Neural crest cell (in vitro differentiated cells): ENCODE measurements at regions not wholly inside any gene's neighbourhood (a gene's known extent, or its start where the extent isn't known, plus 50 kb on each side); places are given as distances from the start of the nearest gene placed in this dataset.

Experiments
- DNase-seq: peaks from one replicate; pipeline ENCODE4 v3.0.0; 2021; ENCODE audit warnings: low read depth, mixed read lengths, low spot score
- H3K27ac Mint-ChIP-seq: one replicate; pipeline ENCODE4 v1.8.0; 2021; ENCODE audit warnings: mild to moderate bottlenecking, mixed read lengths; ENCODE audit not compliant: unreplicated experiment
- H3K27me3 Mint-ChIP-seq: 2 replicates; pipeline ENCODE4 v1.8.0; 2021; ENCODE audit warnings: low read depth, mild to moderate bottlenecking, mixed read lengths
- H3K36me3 Mint-ChIP-seq: 2 replicates; pipeline ENCODE4 v1.8.0; 2021; ENCODE audit warnings: low read depth, mild to moderate bottlenecking, mixed read lengths
- H3K4me1 Mint-ChIP-seq: 2 replicates; pipeline ENCODE4 v1.8.0; 2021; ENCODE audit warnings: mixed read lengths
- H3K4me3 Mint-ChIP-seq: one replicate; pipeline ENCODE4 v1.8.0; 2021; ENCODE audit warnings: mild to moderate bottlenecking, mixed read lengths
- H3K9me3 Mint-ChIP-seq: 2 replicates; pipeline ENCODE4 v1.8.0; 2021; ENCODE audit warnings: mixed read lengths
- TF ChIP-seq, protein P1 (sequence below): fragments of 200-600 bp; sonication (generic); conservative IDR thresholded peaks from 2 replicates; pipeline ENCODE4 v1.5.0; 2021; ENCODE audit warnings: antibody characterized with exemption, mild to moderate bottlenecking

DNA sequence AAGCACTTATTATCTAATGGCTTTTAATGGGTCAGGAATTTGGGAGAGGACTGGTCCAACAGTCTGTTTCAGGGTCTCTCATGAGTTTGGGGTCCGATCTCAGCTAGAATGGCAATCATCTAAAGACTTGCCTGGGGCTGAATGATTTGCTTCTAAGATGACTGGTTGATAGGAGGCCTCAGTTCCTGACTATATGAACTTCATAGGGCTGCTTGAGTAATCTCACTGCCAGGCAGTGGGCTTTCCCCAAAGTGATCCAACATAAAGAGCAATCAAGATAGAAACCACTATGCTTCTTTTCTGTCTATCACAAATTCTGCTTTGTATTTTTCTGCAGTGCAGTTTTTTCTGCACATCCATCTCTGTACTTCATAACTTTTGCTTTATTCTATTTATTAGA lies 793.5 kb upstream of the CHAC2 start:
- Mint-ChIP-seq H3K27ac (no peak overlapping the region), H3K4me3 (no peak overlapping the region), H3K4me1 (no peaks in the 10 kb centered on the region), H3K27me3 (no peaks in the 10 kb centered on the region), H3K9me3 (no peaks in the 10 kb centered on the region), H3K36me3 (no peaks in the 10 kb centered on the region)
- TF ChIP-seq, protein P1, sequence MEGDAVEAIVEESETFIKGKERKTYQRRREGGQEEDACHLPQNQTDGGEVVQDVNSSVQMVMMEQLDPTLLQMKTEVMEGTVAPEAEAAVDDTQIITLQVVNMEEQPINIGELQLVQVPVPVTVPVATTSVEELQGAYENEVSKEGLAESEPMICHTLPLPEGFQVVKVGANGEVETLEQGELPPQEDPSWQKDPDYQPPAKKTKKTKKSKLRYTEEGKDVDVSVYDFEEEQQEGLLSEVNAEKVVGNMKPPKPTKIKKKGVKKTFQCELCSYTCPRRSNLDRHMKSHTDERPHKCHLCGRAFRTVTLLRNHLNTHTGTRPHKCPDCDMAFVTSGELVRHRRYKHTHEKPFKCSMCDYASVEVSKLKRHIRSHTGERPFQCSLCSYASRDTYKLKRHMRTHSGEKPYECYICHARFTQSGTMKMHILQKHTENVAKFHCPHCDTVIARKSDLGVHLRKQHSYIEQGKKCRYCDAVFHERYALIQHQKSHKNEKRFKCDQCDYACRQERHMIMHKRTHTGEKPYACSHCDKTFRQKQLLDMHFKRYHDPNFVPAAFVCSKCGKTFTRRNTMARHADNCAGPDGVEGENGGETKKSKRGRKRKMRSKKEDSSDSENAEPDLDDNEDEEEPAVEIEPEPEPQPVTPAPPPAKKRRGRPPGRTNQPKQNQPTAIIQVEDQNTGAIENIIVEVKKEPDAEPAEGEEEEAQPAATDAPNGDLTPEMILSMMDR = no peak
- no peak for DNase-seq

DNA sequence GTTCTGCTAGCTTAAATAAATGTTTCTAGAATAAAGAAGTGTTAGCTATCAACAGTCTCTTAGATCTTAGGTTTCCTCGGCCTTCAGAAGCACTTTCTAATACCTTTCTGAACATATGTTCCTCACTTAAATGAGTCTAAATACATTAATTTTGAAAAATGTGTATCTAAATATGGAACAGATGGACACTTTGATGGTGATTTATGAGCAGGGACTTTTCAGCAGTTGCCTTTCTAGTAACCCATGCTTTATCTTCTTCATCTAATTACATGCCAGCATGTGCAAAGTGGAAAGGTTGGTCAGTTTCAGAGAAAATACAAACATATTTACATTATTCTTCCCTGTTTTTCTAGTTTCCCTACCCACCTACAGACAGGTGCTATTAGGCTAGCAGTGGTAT lies 797.0 kb upstream of the CHAC2 start:
- Mint-ChIP-seq H3K27me3 (no peaks in the 10 kb centered on the region), H3K27ac (no peak overlapping the region), H3K9me3 (no peaks in the 10 kb centered on the region), H3K4me1 (peaks cover 2% of the 10 kb centered on the region), H3K4me3 (no peak overlapping the region), H3K36me3 (no peaks in the 10 kb centered on the region)
- TF ChIP-seq, protein P1 = no peak
- DNase-seq = no peak

DNA sequence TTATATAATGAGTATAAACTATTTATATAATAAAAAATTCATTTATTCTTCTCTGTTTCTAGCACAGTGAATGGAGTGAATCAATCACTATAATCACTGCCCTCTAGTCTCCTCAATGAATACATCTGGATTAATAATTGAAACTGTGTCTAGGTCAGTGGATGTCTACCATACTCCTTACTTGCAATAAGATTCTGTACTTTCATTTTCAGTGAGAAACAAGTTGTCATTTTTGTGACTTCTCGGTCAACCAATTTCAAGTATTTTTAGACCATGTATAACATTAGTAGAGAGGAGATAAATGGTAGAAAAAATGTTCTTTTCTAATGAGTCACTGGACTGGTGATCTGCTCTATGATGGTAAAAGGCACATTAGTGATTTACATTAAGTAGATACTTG lies 799.6 kb upstream of the CHAC2 start:
- H3K27ac Mint-ChIP-seq = no peak overlapping the region
- H3K36me3 Mint-ChIP-seq = no peaks in the 10 kb centered on the region
- H3K4me3 Mint-ChIP-seq = no peak overlapping the region

DNA sequence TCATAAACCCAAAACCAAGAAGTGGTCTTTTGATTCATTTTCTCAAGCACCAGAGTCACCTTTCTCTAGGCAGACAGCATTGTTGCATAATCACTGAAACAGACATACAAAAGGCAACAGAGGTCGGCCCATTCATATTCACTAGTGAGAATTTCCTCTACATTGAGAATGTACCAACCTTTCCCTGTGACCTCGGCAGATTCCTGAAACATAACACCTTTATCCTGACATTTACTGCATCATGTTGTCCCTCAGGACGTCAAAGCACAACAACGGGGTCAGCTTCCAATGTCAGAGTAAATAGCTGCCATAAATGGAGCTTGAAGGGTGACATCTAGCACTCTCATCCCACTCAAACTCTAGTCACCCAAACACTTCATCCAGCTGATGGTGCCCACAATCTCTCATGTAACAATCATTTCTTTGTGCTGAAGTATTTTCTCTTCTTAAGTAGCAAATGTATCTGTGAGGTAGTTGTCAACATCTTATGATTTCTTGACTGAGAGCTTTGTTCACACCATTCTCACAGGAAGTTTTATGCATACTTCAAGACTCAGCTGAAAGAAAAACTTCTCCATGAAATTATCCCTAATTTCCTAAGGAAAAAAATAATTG lies 802.6 kb upstream of the CHAC2 start:
- no peak for DNase-seq
- H3K4me1 Mint-ChIP-seq = peaks cover 21% of the 10 kb centered on the region
- peaks cover 2% of the 10 kb centered on the region for H3K9me3 Mint-ChIP-seq
- H3K27ac Mint-ChIP-seq = no peak overlapping the region
- H3K4me3 Mint-ChIP-seq = no peak overlapping the region
- TF ChIP-seq, protein P1 = no peak
- H3K36me3 Mint-ChIP-seq = no peaks in the 10 kb centered on the region
- no peaks in the 10 kb centered on the region for H3K27me3 Mint-ChIP-seq

More for the DNA sequence above, 799.6 kb upstream of the CHAC2 start:
- no peak for DNase-seq
- H3K9me3 Mint-ChIP-seq = no peaks in the 10 kb centered on the region
- H3K27me3 Mint-ChIP-seq = no peaks in the 10 kb centered on the region
- H3K4me1 Mint-ChIP-seq = peaks cover 12% of the 10 kb centered on the region
- TF ChIP-seq, protein P1 = no peak

DNA sequence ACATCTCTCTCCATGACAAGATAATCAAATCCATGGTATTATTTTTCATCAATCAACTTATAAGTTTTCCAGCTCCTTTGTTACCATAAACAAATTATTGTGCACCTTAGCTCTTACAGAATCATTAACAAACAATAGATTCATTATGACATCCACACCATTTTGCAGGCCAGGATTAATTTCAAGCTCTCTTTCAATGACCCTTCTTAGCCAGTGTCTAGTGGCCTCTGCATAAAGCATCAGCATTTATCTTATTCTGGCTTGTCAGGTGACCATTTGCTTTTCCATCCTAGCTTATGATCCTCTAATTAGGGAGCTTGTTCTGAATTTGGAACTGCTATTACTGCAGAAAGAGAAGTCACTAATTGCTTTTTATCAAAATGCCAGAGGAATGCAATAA lies 806.2 kb upstream of the CHAC2 start:
- H3K4me3 Mint-ChIP-seq = no peak overlapping the region
- TF ChIP-seq, protein P1 = no peak
- H3K27me3 Mint-ChIP-seq = no peaks in the 10 kb centered on the region
- no peak for DNase-seq
- H3K27ac Mint-ChIP-seq = no peak overlapping the region
- peaks cover 21% of the 10 kb centered on the region for H3K4me1 Mint-ChIP-seq
- H3K9me3 Mint-ChIP-seq = peaks cover 5% of the 10 kb centered on the region
- no peaks in the 10 kb centered on the region for H3K36me3 Mint-ChIP-seq

DNA sequence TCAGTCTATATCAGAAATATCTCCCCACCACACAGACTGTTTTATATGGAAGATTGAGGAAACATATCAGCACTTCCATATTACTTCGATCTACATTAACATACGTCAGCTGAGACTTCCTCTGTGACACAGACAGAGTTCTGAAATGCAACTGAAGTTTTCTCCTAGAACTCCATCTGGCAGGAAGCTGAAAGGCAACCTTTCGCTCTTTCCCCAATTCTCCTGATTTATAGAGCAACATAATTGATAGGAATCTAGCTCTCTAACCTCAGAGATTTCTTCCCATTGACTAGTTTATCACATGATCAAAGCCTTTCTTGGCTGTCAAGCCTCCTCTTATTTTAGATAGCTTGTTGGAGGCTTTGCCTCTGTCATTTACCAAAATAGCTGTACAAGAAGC lies 806.7 kb upstream of the CHAC2 start:
- TF ChIP-seq, protein P1 = no peak
- Mint-ChIP-seq H3K27me3 (no peaks in the 10 kb centered on the region), H3K4me1 (peaks cover 21% of the 10 kb centered on the region), H3K27ac (no peak overlapping the region), H3K36me3 (no peaks in the 10 kb centered on the region), H3K4me3 (no peak overlapping the region), H3K9me3 (peaks cover 5% of the 10 kb centered on the region)
- DNase-seq = no peak
